AG08395 (cell line): ENCODE measurements at regions not wholly inside any gene's neighbourhood (a gene's known extent, or its start where the extent isn't known, plus 50 kb on each side); places are given as distances from the start of the nearest gene placed in this dataset.
"Not testable (repeated sequence)": the region's sequence is repeated elsewhere in the genome, so short reads cannot be mapped to it uniquely, and the experiment has no call there.

Experiments used
- DNase-seq: peaks from one replicate; pipeline ENCODE4 v3.0.0; 2012; ENCODE audit warnings: mixed read lengths, low spot score

DNA sequence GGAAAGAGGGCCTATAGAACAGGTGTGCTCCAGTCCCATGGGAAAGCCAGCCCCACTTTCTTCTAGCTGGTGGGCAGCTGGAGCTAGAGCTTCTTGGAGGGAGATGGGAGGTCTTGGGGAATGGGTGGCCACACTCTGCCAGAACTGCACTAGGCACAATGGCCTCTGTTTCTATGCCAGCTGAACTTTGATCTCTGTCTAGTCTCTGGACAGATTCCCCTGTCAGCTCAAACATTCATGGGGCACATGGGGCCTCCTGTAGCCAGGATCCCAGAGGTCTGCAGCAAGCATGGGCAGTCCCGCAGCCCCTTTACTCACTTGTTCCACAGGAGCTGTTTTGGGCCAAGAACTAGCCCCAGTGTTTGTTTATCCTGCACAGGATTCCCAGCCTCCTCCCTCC, 591.3 kb upstream of the HS3ST5 start:
- no peak for DNase-seq

GRCh38 chr6:114928731-114929130, 585.9 kb upstream of the HS3ST5 start:
- DNase-seq: not testable (repeated sequence)

DNA sequence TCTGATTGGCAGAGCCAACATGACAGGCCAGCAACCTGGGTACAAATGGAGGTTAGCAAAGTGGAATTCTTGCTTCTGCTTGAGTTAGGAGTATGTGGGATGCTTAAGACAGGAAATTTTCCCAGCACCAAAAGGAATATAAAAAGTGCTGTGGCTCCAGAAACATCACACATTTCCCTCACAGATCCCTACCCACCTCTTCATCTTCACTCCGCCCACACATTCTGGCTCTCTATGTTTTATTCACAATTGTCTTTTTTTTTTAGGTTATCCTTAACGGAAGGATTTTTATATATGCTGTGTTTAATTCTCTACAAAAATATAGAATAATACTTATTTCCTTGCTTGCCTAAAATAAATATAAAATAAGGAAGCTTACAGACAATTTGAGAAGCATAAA, 563.3 kb upstream of the HS3ST5 start:
- DNase-seq: no peak

- no peak for DNase-seq
Observed at GRCh38 chr6:114897536-114897935, 554.7 kb upstream of the HS3ST5 start.

- DNase-seq: no peak
Observed at GRCh38 chr6:114892211-114892610, 549.4 kb upstream of the HS3ST5 start.

- DNase-seq: no peak
Observed at GRCh38 chr6:114888241-114888640, 545.4 kb upstream of the HS3ST5 start.

DNA sequence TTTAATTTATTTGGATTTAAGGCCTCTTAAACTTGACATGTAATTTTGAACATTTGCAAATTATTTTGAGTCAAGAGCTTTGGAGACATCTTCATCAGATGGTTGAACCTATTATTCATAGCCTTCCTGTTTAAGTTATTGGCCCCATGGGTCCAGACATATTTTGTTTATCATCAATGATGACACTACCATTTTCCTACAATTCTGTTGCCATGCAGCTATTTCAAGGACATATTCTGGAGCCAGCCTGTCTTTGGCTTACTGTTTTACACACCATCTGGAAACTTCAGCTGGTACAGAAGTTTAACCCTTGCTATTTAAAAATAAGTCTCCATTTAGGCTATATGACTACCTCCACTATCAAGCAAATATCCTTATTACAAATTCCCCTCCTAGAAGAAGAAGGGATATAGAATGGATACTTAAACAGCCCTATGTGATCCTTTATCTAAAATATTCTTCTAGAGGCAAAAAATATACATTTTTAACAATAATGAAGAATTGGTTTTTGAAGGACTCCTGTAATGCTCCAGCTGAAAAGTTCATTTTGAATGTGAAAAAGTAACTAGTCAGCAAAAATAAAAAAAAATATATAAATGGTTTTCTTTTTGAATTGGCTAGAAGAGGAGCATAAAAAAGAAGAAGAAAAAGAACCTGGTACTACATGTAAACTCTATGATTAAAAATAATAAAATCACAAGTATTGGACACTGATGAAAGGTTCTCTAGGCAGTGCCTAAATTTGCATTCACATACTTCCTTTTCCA, 544.0 kb upstream of the HS3ST5 start:
- DNase-seq: no peak

GRCh38 chr6:114879693-114880092, 536.9 kb upstream of the HS3ST5 start:
- no peak for DNase-seq

GRCh38 chr6:114878091-114878490, 535.3 kb upstream of the HS3ST5 start:
- DNase-seq: no peak

GRCh38 chr6:114874410-114874809, 531.6 kb upstream of the HS3ST5 start:
- DNase-seq: no peak

DNA sequence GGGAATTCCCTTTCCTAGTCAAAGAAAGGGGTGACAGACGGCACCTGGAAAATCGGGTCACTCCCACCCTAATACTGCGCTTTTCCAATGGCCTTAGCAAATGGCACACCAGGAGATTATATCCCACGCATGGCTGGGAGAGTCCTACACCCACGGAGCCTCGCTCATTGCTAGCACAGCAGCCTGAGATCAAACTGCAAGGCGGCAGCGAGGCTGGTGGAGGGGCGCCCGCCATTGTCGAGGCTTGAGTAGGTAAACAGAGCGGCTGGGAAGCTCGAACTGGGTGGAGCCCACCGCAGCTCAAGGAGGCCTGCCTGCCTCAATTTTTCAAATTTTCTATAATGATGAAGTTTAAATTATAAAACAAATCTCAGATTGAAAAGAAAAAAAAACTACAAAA, 522.7 kb upstream of the HS3ST5 start:
- DNase-seq: not testable (repeated sequence)

GRCh38 chr6:114863610-114864009, 520.8 kb upstream of the HS3ST5 start:
- no peak for DNase-seq

DNA sequence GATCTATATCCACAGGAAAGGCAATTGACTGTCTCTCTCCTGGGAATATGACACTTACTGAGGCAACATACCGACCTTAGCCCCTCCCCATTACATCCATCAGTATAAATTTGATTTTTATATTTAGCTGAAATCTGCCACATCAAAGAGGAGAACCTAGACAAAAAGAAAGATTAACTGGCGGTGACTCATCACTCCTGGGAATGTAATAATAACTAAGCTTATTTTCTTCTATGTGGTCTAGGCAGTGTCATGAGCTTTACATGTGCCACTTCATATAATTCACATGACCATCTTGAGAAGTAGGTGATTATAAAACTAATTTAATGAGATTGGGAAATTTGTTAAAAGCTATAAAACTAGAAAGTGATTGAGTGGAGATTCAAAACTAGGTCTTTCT, 520.0 kb upstream of the HS3ST5 start:
- no peak for DNase-seq

GRCh38 chr6:114862064-114862463, 519.2 kb upstream of the HS3ST5 start:
- DNase-seq: no peak

DNA sequence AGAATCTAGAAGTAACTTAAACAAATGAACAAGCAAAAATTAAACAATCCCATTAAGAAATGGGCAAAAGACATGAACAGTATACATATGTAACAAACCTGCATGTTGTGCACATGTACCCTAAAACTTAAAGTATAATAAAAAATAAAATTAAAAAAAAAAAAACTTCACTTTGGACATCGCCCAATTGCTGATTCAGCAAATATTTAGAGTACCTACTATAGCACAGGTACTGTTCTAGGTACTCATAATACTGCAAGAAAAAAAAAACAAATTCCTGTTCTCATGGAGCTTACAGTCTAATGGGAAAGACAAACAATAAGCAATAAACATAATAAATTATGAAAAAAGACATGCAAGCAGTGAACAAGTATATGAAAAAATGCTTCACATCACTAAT, 501.5 kb upstream of the HS3ST5 start:
- DNase-seq: no peak

DNA sequence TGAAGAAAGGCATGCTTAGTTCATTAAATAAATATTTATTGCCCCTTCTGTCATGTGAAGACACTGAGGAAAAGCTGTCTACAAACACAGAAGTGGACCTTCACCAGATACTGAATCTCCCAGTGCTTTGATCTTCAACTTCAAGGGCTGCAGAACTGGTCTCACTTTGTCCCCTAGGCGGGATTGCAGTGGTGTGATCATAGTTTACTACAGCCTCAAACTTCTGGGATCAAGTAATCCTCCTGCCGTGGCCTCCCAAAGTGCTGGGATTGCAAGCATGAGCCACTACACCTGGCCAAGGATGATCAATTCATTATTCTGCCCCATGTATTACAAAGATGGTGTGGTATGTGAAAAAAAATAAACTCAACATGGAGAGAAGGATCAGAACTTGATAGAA, 496.2 kb upstream of the HS3ST5 start:
- no peak for DNase-seq

DNA sequence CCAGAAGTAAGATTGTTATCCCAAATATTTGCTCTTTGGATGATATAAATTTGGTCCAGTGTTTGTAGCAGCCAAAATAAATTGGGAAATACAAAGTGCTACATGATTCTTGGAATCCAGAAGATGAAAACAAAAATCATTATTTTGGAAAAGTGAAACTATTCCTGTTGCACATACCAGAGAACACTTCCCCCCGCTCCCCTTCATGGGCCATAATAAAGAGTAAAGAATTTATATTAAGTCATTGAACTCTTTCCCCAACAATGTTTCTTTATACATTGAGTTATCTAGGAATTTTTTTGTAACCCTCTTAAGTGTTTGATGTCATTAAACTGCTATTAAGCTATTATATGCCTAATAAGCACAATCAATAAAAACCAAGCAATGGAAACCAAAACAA, 490.4 kb upstream of the HS3ST5 start:
- no peak for DNase-seq

- no peak for DNase-seq
Observed at GRCh38 chr6:114830515-114830914, 487.7 kb upstream of the HS3ST5 start.

GRCh38 chr6:114827135-114827534, 484.3 kb upstream of the HS3ST5 start:
- no peak for DNase-seq

DNA sequence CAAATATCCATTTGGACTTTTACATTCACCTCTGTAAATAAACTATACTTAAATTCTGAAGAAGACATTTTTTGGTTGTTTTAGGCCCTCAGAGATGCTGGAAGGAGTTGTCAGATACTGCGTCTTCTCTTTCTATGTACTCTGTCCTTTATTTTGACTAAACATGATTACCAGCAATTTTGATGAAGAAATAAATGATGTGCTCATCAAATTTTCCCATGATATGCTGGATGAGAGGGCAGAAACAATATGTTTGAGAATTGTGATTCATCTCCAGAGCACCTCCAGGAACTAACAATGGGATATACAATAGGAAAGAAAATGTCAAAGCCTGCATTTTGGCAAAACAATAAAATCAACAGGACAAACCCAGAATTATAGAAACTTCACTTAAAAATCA, 481.6 kb upstream of the HS3ST5 start:
- DNase-seq: no peak

GRCh38 chr6:114816678-114817077, 473.9 kb upstream of the HS3ST5 start:
- no peak for DNase-seq

GRCh38 chr6:114810468-114810867, 467.6 kb upstream of the HS3ST5 start:
- DNase-seq: no peak

DNA sequence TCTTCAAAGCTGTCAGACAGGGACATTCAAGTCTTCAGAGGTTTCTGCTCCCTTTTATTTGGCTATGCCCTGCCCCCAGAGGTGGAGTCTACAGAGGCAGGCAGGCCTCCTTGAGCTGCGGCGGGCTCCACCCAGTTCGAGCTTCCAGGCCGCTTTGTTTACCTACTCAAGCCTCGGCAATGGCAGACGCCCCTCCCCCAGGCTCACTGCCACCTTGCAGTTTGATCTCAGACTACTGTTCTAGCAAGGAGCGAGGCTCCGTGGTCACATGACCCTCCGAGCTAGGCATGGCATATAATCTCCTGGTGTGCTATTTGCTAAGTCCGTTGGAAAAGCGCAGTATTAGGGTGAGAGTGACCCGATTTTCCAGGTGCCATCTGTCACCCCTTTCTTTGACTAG, 462.6 kb upstream of the HS3ST5 start:
- DNase-seq: not testable (repeated sequence)

DNA sequence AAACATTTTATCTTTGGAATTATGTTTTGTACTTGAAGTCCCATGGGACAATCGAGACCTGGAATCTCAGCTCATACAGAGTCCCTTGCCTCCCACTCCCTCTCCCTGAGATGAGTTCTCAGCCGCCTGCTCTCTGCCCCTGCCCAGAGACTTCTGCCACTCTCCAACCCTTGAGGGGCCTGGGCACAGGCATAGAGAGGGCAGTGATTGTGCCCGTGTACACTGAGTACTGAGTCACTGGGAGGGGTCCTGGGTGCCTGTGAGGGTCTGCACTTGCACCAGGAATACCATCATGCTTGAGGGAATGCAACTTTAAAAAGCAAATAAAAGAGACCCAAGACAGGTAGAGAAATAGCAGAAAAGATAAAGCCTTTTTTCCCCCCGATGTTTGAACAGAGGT, 453.8 kb upstream of the HS3ST5 start:
- no peak for DNase-seq
